NCI-H187 treated with DMSO at 0.1 percent for 48 hours (cell line): ENCODE measurements at regions not wholly inside any gene's neighbourhood (a gene's known extent, or its start where the extent isn't known, plus 50 kb on each side); places are given as distances from the start of the nearest gene placed in this dataset.
"Not testable (repeated sequence)": the region's sequence is repeated elsewhere in the genome, so short reads cannot be mapped to it uniquely, and the experiment has no call there.

Experiments
- DNase-seq: peaks from one replicate; lab custom pipeline; 2025; lab: John Stamatoyannopoulos, UW

- DNase-seq = no peak
These were observed 53.3 kb upstream of the KY start for GRCh38 chr3:134704133-134704532.

GRCh38 chr3:134704556-134704955 lies 53.7 kb upstream of the KY start:
- peak; percentile 10 for DNase-seq

GRCh38 chr3:134707908-134708597 lies 57.2 kb upstream of the KY start:
- no peak for DNase-seq

- DNase-seq = no peak
These were observed 57.8 kb upstream of the KY start for GRCh38 chr3:134708671-134709070.

GRCh38 chr3:134709076-134709475 lies 58.3 kb upstream of the KY start:
- DNase-seq = no peak

- DNase-seq = no peak
These were observed 58.9 kb upstream of the KY start for GRCh38 chr3:134709561-134710312.

- DNase-seq = no peak
These were observed 59.5 kb upstream of the KY start for GRCh38 chr3:134710313-134710680.

GRCh38 chr3:134711284-134711683 lies 60.5 kb upstream of the KY start:
- DNase-seq = no peak

GRCh38 chr3:134713671-134714070 lies 62.8 kb upstream of the KY start:
- DNase-seq = no peak

GRCh38 chr3:134718726-134719125 lies 67.9 kb upstream of the KY start:
- DNase-seq = no peak

GRCh38 chr3:134721214-134721613 lies 70.4 kb upstream of the KY start:
- no peak for DNase-seq

- no peak for DNase-seq
These were observed 72.1 kb upstream of the EPHB1 start for GRCh38 chr3:134722969-134723368.

- DNase-seq = no peak
These were observed 65.4 kb upstream of the EPHB1 start for GRCh38 chr3:134729649-134730048.

- no peak for DNase-seq
These were observed 57.5 kb upstream of the EPHB1 start for GRCh38 chr3:134737516-134737915.

- not testable (repeated sequence) for DNase-seq
These were observed 55.0 kb upstream of the EPHB1 start for GRCh38 chr3:134740077-134740476.

- no peak for DNase-seq
These were observed 52.9 kb upstream of the EPHB1 start for GRCh38 chr3:134742202-134742601.

GRCh38 chr3:134743006-134743405 lies 52.1 kb upstream of the EPHB1 start:
- no peak for DNase-seq
